Fibroblast of skin of right biceps (primary cell): ENCODE measurements at regions not wholly inside any gene's neighbourhood (a gene's known extent, or its start where the extent isn't known, plus 50 kb on each side); places are given as distances from the start of the nearest gene placed in this dataset.

Experiments used
- DNase-seq: peaks from one replicate; pipeline ENCODE4 v3.0.0-alpha.2; 2013

DNA sequence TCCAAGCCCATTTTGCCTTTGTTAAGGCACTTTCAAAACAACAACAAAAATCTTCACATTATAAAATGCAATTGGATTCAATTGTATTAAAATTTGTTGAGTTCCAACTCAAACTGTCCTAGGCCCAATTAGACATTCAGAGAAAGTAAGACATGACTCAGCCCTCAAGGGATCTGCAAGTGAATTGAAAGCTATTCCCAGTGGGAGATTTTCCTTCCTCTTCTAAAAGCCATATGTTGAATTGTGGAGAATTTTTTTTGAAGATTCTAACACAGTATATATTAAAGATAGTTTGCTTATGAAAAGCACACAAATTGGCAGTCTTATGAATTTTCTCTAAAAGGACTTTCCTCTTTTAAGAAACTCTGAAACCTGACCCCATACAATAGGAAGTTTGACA lies 268.0 kb upstream of the PARD3B start:
- no peak for DNase-seq

DNA sequence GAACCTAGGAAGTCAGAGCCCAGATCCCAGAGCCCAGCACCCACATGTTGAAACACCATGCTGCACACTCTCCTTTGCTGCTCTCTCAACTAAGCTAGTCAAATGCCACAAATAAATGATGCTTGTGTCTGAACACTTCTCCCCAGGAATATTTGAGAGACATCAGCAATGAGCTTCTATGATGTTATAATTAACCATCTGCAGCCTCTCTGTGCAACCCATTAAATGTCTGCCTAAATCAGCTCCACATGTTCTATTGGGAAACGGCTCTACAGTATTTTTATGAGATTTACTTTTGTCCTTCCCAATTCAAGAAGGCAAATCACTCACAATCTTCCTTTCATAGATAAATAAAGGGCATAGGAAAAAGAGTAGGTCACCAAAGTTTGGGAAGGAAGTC lies 266.8 kb upstream of the PARD3B start:
- DNase-seq: no peak

DNA sequence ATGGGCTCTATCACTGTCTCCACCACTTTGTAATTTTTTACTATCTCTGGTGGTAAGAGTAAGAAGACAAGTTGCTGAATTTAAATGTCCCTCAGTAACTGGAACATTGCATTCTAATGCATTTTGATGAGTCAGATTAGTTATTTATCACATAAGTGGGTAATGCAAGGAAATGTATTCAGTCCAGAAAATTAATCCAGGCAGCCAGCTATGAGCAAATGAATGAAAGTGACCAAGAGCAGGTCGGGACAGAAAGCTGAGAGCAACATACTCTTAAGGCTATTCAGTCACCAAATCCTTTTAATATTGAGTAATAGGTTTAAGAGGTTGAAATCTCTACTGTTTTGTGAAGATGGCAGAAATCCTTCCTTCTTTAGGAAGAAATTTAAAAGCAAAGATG lies 265.5 kb upstream of the PARD3B start:
- DNase-seq: no peak

DNA sequence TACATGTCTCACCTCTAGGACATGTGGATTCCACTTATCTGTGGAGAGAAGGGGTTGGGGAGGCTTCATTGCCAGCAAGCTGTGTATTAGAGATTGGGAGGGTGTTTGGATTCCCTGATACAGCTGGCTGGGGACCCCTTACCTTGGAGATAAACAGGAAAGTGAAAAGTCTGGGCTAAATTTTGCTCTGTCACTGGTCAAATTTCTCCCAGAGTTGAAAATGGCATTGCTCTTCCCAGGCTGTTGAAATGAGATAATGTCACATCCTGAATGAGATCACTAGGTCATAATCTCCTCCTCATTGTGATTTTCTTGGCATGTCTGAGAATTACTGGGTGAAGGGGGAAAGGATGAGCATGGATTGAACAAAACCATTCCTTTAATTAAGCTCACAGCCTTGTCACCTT lies 265.0 kb upstream of the PARD3B start:
- no peak for DNase-seq

DNA sequence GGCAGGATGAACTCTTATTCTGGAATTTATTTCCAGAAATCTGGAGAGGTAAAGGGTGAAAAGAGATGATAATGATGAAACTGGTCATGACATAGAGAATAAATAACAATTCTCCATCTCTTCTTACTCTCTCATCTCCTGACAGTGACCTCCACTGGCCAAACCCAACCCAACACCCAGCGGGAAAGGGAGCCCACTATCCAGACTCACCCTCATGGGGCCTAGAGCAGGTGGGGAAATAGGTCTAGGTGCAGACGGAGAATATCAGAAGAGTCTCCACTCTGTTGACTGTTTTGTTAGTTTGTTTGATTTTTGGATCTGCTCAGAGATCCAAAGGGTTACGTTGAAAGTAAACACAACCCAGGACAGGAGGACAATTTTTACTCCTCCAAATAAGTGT lies 263.2 kb upstream of the PARD3B start:
- DNase-seq: no peak

DNA sequence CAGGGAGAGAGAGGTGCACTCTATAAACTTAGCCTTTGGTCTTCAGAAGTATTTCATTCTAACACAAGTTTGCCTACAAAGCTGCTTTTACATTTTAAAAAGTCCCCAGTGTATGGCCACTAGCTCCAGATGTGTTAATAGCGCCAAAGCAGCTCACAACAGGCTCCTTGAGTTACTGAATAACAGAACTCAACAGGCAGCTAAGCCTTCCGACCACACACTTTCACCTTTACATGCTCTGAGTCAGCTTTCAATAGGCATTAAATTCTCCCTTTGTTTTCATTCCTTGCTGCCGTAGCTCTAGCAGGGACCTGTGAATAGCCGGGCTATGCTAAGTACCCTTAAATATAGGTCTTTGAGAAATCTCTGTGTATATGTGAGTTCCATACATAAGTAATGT lies 262.8 kb upstream of the PARD3B start:
- no peak for DNase-seq

DNA sequence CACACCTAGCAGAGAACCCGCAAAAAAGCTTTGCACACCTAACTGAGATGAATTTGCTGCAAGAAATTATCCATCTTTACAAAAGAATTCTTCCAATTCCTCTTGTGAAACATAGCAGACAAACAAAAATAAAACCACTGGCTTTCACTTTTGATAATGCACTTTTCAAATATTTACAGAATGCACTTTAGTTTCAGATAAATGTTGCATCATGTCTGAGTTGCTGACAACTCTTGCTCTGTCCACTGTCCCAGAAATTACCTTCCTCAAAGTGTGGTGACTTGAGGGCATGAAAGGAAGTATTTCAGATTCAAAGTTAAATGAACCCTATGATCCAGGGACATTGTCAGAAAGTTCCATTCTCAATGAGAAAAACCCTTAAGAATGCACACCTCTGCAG lies 256.2 kb upstream of the PARD3B start:
- DNase-seq: no peak

DNA sequence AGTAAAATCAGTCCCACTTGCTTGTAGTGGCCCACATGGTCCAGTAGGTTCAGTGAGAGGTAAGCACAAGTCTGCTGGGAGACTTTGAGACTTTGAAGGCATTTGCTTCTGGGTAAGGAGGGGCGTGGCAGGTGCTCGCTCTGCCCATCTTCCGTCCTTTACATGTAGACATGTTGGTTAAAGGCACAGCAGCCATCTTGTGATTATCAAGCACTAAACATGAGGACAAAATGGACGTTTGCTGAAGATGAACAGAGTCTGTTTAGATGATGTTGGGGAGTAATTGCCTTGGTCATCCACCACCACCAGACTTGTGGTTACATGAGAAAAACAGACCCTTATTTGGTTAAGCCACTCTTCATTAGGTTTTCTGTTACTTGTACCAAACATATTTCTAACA lies 252.8 kb upstream of the PARD3B start:
- no peak for DNase-seq

DNA sequence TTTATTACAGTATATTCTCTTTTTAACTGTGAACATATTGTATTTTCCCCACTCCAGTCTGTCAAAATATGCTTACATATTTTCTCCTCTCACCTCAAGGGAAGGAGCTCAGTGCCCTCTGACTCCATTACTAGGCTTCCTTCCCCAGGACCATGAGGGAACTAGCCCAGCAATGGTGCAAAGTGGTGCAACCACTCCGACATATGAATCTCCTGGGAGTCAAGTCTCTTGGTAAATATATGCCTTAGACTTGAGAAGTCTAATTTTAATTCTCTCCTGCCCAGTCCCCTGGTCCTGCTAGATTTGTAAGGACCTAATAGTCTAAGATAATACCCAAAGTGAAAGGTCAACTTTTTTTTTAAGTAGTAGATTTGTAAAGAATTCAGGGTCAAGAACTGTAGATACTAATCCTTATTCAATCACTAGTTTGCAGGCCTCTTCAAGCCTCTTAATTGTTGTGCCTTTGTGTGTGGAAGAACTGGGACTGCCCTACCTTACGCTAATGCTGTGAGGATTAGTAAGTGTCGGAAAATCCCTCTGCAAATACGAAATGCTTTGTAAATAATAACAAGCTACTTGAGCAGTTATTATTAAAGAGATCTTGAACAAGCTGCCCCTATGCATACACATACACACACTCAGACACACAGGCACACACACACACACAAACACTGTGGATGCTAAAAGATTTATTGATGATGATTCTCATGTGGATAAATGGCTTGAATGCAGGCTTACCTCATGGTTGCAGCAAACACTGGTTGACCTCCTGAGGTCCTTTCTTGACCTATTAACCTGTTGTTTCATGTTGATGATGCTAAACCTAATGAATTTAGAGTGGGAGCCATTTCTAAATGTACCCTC lies 251.2 kb upstream of the PARD3B start:
- DNase-seq: no peak

DNA sequence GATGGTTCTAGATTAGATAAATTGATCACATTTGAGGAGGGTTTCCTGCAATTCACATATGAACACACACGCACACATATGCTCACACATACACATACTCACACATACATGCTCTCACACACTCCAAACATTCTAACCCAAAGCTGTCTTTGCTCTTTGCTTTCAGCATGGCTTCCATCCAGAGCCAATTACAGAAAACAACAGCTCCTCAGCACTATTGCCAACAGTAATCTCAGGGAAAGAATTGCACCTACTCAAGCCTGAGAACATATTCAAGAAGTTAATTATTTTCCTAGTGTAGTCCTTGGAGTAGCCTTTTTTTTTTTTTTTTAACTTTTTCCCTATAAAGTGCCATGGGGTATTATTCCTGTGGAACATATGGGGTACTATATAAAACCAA lies 246.9 kb upstream of the PARD3B start:
- DNase-seq: no peak

DNA sequence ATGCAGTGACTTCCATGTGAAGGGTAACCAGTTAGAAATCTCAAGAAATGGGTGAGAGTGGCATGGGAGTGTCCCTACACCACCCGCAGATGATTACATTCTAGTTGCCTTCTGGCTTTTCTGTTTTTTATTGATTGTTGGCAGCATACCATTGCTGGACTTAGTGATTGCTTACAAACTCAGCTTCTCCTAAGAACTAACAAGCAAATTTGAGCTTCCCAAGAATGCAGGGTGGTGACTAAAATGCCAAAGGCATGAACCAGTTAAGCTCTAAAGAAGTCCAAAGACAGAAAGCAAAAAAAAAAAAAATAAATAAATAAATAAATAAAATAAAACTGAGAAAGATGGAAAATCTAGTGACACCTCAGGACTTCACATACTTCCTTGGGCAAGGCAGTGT lies 245.5 kb upstream of the PARD3B start:
- no peak for DNase-seq

DNA sequence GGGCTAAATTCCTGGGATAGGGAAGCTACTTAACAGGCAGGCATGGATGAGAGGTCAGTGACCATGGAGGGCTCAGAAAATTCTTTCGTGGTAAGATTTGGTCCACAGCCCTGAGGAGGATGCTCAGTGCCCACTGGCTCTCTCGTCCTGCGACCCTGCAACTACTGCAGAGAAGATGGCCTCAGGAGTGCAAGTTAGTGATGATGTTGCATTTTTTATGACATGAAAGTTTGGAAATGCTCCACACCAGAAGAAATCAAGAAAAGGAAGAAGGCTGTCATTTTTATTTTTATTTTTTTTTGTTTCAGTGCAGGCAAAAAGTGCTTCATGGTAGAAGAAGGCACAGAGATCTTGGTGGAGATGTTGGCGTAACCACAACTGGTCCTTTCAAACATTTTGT lies 238.6 kb upstream of the PARD3B start:
- DNase-seq: no peak

DNA sequence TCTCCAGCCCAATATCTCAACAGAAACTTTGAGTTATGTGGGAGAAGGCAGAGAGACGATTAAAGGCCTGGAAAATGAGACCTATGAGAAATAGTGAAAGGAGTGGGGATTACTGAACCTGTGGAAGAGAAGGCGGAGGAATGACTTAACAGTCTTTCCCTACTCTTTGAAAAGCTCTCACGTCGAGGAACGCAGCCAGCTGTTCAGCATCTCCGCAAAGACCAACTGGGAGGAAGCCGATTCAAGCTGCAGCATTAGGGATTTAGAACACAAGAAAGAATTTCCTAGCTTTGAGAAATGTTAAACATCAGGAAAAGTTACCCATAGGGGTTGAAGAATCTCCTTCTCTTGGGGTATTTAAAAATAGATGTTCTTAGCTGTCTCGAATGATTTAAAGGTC lies 233.2 kb upstream of the PARD3B start:
- DNase-seq: no peak

DNA sequence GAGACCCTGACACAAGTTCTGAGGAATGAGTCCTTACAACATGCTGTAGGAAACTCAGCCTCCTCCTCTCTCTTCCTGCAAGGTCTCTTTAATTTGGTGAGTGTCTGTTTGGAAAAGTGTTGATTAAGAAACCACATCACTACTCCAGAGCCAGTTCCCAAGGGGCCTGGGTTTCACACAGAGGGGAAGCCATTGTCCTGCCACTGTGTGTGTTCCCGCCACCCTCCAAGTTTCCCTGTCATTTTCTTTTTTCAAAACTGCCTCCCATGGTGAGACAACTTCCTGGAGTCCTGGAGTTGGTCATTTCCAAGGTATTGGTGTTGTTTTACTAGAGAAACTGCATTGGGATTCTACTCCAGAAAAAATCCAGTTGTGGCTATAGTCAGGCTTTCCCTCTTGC lies 232.0 kb upstream of the PARD3B start:
- no peak for DNase-seq

DNA sequence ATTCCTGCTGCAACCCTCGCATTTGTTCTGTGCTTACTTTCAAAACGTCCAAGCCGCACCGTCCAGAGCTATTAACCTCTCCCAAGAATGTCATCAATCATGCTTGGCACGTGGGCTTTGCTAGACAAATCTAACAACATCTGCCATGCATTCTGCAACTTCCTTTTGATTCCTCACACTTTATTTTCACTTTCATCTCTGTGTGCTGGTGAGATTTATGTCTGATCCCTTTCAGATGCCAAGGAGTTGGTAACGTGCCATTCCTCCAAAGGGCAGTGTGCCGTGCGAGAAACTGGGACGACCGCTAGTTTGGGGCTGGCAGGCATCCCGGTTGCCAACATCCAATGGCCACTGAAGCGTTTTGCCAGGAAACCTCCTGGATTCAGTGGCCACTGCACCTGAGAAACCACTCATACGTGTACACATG lies 230.0 kb upstream of the PARD3B start:
- DNase-seq: peak; percentile 8

DNA sequence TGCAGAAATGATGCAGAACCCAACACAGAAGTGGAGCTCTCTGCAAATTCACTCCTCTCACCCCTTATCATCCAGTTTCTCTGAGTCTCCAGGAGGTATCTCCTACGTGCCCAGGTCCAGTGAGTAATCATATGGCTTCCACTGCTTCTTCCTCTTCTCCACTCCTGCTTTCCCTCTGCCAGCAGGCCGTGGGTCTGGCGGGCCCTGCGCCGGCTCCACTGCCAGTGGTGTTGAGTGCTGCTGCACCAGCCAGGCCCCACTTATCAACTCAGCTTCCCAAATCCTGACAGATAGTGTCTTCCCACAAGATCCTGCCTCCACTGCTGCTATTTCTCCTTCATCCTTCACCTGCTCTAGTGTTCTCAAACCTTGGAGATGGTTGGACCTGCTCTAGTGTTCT lies 227.6 kb upstream of the PARD3B start:
- DNase-seq: no peak

DNA sequence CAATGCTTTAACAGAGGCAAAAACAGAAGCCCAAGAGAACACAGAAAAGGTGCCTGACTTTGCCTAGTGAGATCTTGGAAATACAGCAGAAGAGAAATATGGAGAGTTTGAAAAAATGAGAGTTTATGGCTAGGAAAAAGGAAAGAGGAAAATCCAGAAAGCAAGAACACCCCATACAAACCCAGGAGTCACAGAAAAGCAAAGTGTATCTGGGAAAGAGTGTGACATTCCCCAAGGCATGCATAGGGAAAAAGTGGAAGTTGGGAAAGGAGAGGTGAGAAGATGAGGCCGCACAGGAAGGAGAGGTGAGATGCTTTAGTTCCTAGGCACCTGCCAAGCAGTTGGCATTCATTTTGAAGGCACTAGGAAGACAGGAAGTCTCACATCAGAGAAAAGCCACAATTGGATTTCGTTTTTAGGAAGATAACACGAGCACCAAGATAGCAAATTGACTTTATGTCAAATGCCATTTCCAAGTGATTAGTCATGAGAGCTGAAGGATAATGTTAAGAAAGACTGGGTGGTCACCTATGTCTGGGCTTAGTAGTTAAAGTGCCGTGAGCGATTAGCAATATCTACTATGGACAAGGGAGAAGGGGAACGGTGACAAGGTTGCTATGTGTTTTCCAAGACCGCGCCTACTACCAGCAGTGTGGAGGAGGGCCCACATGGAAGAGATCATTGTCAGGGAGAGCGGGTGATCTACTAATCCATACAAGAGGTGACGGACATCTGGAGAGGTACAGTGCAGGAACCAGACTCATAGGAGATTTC lies 224.1 kb upstream of the PARD3B start:
- DNase-seq: no peak

DNA sequence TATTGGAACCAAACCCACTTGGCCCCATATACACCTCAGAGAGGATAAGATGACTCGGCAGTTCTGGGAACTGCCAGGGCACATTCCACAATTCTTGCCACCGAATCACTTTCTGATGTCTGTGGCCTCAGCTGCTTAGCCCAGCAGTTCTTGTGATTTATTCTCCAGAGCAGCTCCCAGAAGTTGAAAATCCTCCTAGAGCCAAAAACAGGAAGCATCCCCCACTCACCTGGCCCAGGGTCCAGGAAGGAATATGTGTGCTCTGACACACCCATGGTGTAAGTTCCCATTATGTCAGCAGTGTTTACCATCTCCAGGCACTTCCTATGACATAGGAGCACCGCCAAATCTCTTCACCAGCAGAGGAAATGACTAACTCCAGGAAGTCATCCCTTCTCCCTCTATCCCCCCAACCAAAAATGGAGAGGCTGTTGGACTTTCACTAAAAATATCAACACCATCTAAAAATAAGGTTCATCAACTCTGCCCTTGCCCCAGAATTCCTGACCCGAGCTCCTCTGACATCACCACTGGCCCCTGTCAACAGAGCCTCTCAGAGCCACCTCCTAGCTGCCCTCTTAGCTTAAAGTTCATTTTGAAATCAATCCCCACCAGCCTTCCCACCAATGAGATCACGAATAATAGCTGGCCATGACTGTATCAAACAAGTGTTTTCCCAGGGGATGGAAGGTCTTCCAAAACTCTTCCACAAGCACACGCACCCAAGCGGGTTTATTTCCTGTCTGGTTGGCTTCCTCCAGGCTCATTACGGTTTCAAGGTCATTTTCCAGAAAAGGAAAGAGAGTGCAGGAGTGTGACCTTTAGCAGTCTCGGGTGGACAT lies 223.1 kb upstream of the PARD3B start:
- DNase-seq: peak; percentile 59

DNA sequence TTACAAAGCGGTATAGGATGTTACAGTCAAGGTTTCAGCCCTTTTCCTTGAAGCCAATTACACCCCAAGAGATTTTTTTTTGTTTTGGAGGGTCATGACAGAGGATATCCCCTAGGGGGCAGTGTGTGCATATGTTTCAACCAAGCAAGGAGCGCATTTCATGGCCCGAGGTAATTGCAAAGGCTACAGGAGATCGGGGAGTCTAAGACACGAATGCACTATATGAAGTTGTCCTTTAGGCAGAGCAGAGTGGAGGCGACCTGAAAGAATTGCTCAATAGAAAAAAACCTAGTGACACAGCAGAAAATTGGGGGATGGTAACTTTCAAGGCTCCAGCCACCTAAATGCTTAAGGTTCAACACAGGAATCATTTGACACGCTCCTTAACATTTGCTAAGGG lies 219.8 kb upstream of the PARD3B start:
- peak; percentile 72 for DNase-seq

DNA sequence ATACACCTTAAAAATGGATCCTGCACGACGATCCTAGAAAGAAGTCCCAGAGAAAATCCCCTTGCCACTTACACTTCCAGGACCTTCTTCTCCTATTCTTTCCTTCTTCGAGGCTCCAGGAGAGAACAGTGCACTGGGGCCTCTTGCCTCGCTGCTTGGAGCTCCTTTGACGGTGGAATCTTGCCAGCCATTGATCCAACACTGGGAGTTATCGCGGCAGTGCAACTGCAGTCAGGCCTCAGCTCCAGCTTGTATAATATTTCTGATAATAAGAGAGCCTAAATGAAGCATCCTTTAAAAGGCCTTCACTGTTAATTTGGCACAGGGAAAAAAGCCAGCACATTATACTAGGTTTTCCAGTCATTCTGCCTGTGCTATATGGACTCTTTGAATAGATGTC lies 216.9 kb upstream of the PARD3B start:
- DNase-seq: no peak

DNA sequence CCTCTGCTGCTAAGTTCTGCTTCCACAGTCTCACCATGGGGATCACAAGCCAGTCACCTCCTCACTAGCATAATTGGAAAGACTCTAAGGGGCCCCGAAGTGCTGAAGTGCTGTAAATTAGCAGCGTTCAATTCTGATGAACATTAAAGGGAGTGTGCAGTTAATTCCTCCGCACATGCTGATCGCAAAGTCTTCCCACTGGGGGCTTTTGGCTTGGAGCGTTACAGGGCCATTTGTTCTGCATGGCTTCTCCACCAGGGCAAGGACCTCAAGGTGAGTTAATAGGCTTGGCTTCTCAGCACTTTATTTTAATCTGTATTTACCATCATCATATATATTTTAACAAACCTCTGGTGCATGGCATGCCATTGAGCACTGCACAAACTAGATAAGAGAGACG lies 216.3 kb upstream of the PARD3B start:
- no peak for DNase-seq

DNA sequence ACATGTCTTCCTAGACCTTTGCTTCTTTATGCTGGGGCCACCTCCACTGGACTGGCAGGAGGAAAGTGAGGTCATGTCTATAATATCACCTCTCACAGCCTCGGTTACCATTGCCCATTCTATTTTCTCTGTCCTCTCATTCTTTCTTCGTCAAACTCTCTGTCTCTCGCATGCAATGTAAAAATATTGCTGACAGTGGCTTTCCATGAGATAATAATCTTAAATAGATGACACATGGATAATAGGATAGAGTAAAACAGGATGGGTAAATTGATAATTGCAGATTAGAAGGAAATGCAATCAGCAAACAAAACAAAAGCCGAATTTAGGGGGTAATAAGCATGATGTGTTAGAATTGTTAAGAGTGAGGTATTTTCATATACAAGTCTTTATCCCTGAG lies 215.7 kb upstream of the PARD3B start:
- no peak for DNase-seq

DNA sequence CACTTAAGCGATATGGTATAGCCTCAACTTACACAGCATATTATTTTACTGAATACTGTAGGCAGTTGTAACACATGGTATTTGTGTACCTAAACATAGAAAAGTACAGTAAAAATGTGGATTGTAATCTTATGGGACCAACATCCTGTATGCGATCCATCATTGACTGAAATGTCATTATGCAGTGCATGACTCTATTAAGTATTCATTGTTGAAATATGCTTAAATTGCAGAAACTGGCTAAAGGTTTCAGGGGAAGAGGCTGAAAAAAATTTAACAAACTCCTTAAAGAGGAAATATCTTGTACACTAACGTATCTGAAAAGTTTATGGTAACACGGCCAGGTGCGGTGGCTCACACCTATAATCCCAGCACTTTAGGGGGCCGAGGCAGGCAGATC lies 214.1 kb upstream of the PARD3B start:
- DNase-seq: peak; percentile 16

DNA sequence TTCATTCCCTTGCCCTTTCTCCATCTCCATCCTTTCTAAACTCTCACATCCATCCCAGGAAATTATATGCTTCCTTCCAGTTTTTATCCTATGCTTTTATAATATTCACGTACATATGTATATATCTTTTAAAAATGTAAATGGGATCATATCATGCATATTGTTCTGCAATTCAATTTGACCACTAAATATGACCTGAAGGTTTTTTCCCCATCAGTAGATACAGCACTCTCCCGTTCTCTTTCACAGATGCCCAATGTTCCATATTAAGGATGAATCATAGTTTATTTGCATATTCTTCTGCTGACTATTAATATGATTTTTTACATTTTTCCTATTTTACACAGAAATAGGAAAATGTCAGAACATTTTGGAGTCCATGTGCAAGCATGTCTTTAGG lies 213.3 kb upstream of the PARD3B start:
- DNase-seq: no peak
